ENCODE measurements at regions not wholly inside any gene's neighbourhood (a gene's known extent, or its start where the extent isn't known, plus 50 kb on each side); places are given as distances from the start of the nearest gene placed in this dataset.

- no peaks in the 10 kb centered on the region for H3K9me3 Mint-ChIP-seq
- Histone ChIP-seq H3K79me2 (replicated peaks; ENCODE audit: insufficient read depth) (no peaks in the 10 kb centered on the region), H3K4me2 (no peak overlapping the region), H3K4me1 (ENCODE audit: insufficient read depth) (0 out of 2 replicates have a peak, but pooled peaks cover 4% of the 10 kb centered on the region), H3K27ac (ENCODE audit: low read depth) (no peak overlapping the region), H3K36me3 (ENCODE audit: insufficient read depth) (no peaks in the 10 kb centered on the region), H3K9me2 (ENCODE audit: insufficient read depth) (0 out of 2 replicates have a peak, but pooled peaks cover 4% of the 10 kb centered on the region), H3F3A (replicated peaks; ENCODE audit: low read depth) (no peaks in the 10 kb centered on the region), H4K20me1 (replicated peaks; ENCODE audit: insufficient read depth) (no peaks in the 10 kb centered on the region), H3K27me3 (ENCODE audit: insufficient read depth) (no peaks in the 10 kb centered on the region), H2AFZ (no peak overlapping the region), H3K4me3 (no peak overlapping the region)
- ATAC-seq (no peak), DNase-seq (ENCODE audit: low spot score) (no peak)
- no peak overlapping the region for H3K4me3 Mint-ChIP-seq
- TF ChIP-seq CTCF (conservative IDR thresholded peaks at IDR 0.05; ENCODE audit: low read depth in 2 of 2) (no peak), EZH2 (IDR thresholded peaks at IDR 0.05; ENCODE audit: low read depth, unreplicated experiment) (no peak), ZNF462 (CRISPR knock-in tag; IDR thresholded peaks at IDR 0.05) (no peak), EZH2phosphoT487 (IDR thresholded peaks at IDR 0.05; ENCODE audit: unreplicated experiment) (no peak), JUNB (IDR thresholded peaks at IDR 0.05; ENCODE audit: unreplicated experiment) (no peak), POLR2AphosphoS5 (IDR thresholded peaks at IDR 0.05; ENCODE audit: low read depth) (no peak)
- no peaks in the 10 kb centered on the region for H3K36me3 Mint-ChIP-seq (ENCODE audit: low read depth)
- peaks cover 8% of the 10 kb centered on the region; the same call in 2 of the 3 replicates for H3K4me1 Mint-ChIP-seq
- H3K27ac Mint-ChIP-seq, result no peak overlapping the region
- H3K27me3 Mint-ChIP-seq (ENCODE audit: insufficient read depth, low read depth, poor library complexity), result no peaks in the 10 kb centered on the region
Observed at GRCh38 chr2:52391621-52392020, 1359.7 kb upstream of the NRXN1 start.

Measured in GM23338 (cell line).